ENCODE measurements at regions not wholly inside any gene's neighbourhood (a gene's known extent, or its start where the extent isn't known, plus 50 kb on each side); places are given as distances from the start of the nearest gene placed in this dataset.
"Not testable (repeated sequence)": the region's sequence is repeated elsewhere in the genome, so short reads cannot be mapped to it uniquely, and the experiment has no call there.

DNA sequence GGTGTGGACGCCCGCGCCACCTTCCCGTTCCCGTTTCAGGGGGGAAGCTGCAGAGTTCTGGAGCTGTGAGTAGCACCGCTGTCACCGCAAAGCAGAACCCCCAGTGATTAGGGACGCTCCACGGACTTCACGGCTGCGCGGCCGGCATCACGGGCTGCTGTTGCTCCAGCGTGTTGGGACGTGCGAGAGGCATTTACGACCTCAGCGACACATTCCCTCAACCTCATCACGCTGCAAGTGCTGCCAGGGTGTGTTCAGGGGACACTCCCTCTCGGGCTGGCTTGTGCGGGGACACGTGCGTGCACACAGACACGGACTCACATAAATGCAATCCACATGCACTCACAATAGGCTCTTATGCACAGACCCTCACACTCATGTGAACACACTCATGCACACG, 187.9 kb downstream of the NPIPB11 start:
- DNase-seq: not testable (repeated sequence)

DNA sequence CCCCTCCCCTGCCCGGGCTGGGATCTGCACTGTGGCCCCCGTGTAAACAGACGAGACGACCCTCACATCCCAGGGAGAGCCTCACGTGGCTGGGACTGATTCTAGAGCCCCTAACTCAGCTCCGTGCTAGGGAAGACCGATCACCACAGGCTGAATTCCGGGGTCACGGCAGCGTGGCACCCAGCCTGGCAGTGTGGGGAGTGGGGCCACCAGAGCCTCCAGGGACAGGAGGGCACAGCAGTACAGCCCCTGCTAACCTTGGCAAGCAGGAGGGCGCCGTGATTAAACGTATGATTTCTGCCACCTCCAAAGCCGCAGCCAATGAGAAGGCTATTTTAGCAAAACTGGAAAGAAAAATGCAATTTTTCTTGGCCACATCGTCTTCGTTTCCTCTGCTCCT, 188.3 kb downstream of the NPIPB11 start:
- DNase-seq: not testable (repeated sequence)

DNA sequence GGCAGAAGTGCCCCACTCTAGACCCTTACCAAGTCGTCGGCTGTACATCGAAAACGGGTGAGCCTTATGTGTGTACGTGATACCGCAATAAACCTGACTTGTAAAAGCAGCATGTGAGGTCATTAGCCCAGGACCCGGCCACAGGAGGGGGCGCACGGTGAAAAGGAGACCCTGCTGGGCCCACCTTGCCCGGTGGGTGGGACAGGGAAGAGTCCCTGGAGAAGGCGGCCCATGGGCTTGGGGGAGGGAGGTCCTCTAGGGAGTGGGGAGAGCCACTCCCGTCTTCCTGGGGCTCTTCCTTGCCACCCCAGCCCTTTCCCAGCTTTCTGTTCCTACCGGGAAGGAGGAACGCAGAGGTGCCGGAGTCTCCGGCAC, 188.8 kb downstream of the NPIPB11 start:
- not testable (repeated sequence) for DNase-seq

GRCh38 chr16:29217104-29217751, 189.3 kb downstream of the NPIPB11 start:
- DNase-seq: not testable (repeated sequence)

- DNase-seq: not testable (repeated sequence)
Measured at GRCh38 chr16:29213770-29214169, 192.7 kb downstream of the NPIPB11 start.

- not testable (repeated sequence) for DNase-seq
Measured at GRCh38 chr16:29213251-29213650, 193.3 kb downstream of the NPIPB11 start.

DNA sequence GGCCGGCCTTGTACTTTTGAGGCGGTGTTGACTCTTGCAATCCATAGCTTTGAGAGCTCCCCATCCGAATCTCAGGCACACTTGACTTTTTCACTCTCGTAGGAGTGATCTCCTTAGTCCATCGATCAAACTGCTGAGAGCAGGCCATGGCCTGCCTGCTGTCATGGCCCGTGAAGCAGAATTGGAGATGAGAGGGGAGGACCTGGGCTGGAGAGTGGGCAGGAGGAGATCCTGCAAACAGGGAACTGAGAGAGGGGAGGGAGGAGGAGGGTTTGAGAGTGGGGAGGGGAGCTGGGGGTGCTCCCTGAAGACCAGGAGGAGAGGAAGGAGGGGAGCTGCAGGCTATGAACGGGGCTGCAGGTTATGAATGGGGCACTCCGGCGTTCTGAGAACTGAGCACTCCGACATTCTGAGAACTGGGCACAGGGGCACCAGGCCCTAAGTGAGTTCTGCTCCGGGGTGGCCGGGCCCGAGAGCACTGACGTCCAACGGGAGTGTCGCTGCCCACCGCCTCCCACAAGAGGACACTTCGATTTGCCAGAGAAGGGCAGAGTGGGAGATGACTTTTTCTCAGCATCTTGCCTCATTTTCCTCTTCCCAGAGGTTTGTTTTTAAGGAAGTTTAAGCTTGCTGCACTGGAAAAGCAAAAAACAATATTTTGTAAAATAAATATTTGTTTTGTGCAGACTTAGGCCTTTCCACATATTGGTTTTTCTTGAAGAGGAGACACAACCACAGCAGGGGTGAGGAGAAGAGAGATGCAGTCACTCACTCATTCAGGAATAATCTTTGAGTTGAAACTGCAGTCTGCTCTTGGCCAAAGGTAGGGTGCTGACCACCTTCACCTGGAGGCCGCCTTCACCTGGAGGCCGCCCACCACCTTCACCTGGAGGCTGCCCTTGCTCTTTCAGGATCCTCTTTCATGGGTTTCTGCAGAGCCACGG, 194.2 kb downstream of the NPIPB11 start:
- not testable (repeated sequence) for DNase-seq

- not testable (repeated sequence) for DNase-seq
Measured at GRCh38 chr16:29211456-29211855, 195.1 kb downstream of the NPIPB11 start.

DNA sequence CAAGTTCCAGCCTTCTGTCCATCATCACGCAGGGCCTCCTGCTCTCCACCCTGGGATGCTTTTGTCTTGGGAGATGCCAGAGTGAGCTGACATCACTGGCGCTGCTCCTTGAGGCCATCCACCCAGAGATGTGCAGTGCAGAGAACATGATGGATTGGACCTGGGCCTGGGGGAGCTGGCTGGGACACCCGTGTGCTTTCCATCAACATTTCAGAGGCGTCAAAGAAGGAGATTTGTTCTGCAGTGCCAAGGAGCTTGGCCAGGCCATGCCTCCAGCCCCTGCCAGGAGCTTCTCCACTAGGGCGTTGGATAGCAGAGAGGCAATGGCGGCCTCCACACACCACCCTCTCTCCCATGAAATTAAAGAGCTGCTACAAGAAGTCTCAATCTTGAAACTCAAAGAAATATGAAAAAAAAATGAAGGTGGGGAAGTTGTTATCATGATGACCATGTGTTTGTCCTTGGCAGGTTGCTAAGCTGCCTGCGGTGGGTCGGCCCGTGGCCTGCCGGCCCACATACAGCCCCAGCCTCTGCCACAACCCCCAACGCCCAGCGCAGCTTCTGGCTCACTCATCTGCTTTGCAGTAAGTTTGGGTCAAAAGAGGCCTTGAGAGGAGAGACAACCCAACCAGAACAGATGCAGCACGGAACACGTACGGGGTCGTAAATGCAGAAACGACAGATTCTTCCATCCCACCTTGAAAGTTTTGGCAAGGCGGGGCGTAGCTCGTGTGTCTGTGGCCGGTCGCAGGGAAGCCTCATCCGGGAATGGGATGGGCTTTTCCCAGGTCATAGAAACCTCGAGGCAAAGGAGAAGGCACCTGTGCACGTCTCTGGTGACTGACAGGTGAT, 196.0 kb downstream of the NPIPB11 start:
- DNase-seq: not testable (repeated sequence)

DNA sequence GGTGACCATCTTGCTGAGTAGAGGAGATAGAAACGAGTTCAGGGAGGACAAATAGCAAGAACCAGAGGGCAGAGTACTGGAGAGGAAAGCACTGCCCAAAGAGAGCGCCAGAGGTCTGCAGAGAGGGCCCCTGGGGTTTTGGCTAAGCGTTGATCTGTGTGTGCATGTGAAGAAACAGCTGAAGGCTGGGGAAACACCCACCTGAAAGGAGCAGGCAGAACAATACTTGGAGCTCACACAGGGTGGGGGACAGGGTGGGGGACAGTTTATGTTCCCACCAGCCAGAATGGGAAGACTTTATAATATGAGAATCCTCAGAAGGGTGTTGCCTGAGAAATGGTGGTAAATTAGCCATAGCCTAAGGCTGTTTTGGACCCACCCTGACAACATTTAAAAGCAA, 200.4 kb downstream of the NPIPB11 start:
- not testable (repeated sequence) for DNase-seq

GRCh38 chr16:29205151-29205550, 201.4 kb downstream of the NPIPB11 start:
- DNase-seq: not testable (repeated sequence)

DNA sequence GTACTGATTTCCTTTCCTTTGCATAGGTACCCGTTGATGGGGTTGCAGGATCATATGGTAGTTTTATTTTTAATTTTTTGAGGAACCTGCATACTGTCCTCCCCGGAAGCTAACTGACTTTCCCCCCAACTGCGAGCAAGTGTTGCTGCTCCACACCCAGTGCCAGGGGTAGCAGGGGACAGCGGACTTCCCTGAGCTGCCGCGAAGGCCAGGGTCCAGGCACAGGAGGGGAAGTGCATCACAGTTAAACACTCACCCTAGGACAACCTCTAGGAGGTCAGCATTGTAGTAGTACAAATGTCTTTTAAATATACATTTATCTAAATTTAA, 201.7 kb downstream of the NPIPB11 start:
- DNase-seq: no peak

DNA sequence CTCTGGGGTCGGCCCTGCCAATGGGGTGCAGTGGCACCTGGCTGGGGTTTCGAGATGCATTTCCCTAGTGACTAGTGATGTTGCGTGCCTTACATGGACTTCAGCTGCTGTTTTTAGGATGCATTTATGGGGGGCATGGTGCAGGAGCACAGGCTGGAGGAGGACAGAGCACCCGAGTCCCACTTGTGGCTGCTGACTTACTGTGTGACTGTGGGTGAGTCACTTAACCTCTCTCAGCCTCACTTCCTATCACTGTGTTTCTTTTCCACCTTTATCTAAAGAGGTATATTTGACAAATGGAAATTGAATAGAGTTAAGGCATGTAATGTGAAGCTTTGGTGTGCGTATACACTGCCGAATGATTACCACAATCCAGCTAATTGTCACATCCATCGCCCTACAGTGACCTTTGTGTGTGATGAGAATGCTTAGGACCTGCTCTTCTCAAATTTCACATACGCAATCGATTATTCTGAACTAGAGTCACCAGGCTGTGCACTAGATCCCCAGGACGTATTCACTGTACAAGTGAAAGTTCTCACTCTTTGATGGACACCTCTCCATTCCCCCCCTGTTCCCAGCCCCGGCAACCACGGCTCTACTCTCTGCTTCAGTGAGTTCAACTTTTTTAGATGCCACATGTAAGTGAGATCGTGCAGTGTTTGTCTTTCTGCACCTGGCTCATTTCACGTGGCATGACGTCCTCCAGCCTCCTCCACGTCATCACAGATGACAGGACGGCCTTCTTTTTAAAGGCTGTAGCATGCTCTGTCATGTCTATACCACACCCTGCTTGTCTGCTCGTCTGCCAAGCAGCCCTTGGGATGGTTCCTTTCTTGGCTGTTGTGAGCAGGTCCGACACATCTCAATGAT, 202.3 kb downstream of the NPIPB11 start:
- DNase-seq: not testable (repeated sequence)

DNA sequence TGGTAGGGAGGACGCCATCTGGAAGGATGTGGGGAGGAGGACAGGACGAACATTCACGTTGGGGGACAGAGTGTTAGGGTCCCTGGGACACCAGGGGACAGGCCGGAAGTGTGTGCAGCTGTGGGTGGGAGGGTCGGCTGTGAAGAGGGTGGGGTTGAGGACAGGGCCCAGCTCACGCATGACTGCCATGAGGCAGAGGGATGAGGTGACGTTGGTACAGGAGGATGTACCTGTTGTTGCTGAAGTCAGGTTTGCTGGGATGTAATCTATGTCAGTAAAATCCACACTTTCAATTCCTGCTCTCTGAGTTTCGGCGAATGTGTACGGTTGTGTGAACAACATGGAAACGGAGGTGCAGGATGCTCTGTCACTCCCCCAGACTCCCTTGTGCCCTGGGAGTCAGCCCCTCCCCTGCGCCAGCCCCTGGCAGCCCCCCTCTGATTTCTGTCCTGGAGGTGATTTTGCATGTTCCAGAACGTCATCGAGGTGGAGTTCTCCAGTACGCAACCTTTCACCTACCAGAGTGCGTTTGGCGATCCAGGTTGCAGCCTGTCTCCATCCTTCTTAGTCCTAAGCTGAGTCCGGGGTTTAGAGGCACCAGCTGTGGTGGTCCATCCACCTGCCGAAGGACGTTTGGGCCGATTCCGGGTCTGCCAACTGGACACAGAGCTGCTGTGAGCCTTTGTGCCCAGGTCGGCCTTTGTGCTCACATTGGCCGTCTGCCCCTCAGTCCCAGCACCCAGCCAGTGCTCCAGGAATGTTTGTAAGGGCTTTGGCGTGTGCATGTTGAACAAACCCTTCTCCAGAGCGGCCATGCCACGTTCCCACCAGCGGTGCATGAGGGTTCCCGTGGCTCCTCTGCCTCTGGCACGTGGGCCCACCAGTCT, 203.2 kb downstream of the NPIPB11 start:
- not testable (repeated sequence) for DNase-seq

DNA sequence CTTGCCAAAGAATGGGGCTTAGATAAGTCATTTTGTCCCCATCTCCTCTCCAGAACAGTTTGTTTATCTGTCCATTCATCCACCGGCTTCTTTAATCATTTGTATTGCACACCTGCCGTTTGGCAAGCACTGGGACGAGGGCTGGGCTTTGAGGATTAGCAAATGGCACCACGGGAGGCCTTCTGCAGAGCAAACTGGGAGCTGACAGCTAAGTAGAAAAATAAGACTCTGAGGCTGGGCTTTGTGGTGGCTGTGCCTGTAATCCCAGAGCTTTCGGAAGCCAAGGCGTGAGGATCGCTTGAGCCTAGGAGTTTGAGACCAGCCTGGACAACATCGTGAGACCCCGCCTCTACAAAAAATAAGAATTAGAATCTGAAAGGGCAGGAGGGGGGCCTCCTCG, 203.9 kb downstream of the NPIPB11 start:
- DNase-seq: not testable (repeated sequence)

- DNase-seq: not testable (repeated sequence)
Measured at GRCh38 chr16:29202025-29202632, 204.4 kb downstream of the NPIPB11 start.

DNA sequence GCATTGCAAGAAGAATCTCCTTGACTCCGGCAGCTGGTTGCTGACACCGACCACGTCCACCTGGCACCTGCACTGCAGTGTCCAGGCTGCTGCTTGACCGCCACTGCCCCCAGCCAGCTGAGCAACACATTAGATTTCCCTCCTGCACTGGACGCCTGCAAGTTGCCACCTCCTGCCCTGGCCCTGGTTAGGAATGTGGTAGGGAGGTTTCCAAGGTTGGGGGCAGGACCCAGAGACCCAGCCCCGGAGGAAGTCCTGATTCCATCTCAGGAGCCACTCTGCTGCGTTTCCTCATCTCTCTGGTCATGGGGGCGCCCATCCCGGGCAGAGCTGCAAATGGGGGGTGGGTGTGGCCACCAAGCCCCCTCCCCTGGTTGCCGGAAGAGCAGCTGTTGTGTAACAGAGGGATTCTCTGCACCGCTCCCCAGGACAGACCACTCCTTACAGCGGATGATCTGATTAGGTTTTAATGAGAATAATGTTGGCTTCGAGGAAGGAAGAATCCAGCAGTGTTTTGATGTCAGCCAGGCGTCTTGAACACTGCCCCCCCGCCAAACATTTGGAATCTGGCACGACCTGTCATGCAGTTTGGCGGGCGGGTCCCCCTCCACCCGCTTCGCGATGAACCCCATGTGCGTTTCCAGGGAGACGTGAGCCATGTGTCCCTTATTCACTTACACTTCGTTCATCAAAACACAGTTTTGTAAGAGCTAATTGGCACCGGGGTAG, 205.1 kb downstream of the NPIPB11 start:
- not testable (repeated sequence) for DNase-seq

GRCh38 chr16:29200681-29201080, 205.8 kb downstream of the NPIPB11 start:
- not testable (repeated sequence) for DNase-seq

- DNase-seq: peak; percentile 38
Measured at GRCh38 chr16:29200135-29200601, 206.3 kb downstream of the NPIPB11 start.
